ENCODE measurements at regions not wholly inside any gene's neighbourhood (a gene's known extent, or its start where the extent isn't known, plus 50 kb on each side); places are given as distances from the start of the nearest gene placed in this dataset.

DNA sequence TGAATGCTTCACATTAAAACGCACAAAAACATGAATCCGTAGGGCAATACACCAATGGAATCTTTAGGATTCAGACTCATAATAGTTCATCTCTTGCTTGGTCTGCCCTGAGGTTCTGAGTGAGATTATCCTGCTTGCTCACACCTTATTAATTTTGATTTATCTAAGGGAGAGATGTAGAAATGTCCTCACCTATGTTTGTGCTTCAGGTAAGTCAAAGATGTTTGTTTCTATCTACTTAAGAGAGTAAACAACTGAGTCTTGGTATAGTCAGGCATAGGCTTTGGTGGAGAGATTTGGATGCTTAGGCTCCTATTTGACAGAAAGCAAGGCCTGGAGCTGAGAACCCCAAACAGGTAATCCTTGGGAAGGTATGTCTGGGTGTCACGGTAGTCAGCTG, 231.0 kb upstream of the TNP1 start:
- Mint-ChIP-seq H3K36me3 (no peaks in the 10 kb centered on the region), H3K4me1 (peaks cover 11% of the 10 kb centered on the region), H3K27ac (no peak overlapping the region), H3K27me3 (peaks cover 4% of the 10 kb centered on the region), H3K9me3 (no peaks in the 10 kb centered on the region), H3K4me3 (no peak overlapping the region)

DNA sequence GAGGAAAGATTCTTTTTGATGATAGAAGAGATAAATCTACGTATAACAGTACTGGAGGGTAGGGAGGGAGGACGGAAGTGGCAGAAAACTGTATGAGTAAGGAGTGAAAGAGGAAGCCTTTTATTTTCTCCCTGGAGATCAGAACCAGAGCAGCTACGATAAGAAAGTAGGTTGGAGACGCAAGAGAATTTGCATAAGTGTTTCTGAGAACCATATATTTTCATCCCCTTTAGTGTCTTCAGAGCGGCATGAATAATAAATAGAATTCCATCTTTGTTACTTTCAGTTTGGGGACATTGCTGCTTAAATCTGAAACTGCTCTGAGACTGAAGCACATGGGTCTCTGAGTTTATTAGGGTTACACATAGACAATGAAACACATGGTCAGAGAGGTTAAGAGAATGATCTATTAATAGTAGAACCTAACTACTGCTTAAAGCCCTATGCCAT, 230.2 kb upstream of the TNP1 start:
- H3K4me1 Mint-ChIP-seq, result peaks cover 11% of the 10 kb centered on the region
- H3K27me3 Mint-ChIP-seq, result peaks cover 3% of the 10 kb centered on the region
- H3K27ac Mint-ChIP-seq, result no peak overlapping the region
- no peaks in the 10 kb centered on the region for H3K9me3 Mint-ChIP-seq
- peak overlapping the region; percentile 35 for H3K4me3 Mint-ChIP-seq
- H3K36me3 Mint-ChIP-seq, result no peaks in the 10 kb centered on the region

- H3K4me3 Mint-ChIP-seq, result no peak overlapping the region
- H3K27me3 Mint-ChIP-seq, result peaks cover 2% of the 10 kb centered on the region
- H3K9me3 Mint-ChIP-seq, result no peaks in the 10 kb centered on the region
- no peaks in the 10 kb centered on the region for H3K36me3 Mint-ChIP-seq
- no peak overlapping the region for H3K27ac Mint-ChIP-seq
- H3K4me1 Mint-ChIP-seq, result peaks cover 11% of the 10 kb centered on the region
Observed at GRCh38 chr2:217086718-217087117, 226.9 kb upstream of the TNP1 start.

GRCh38 chr2:217086038-217086522, 226.2 kb upstream of the TNP1 start:
- H3K27me3 Mint-ChIP-seq, result peaks cover 2% of the 10 kb centered on the region

DNA sequence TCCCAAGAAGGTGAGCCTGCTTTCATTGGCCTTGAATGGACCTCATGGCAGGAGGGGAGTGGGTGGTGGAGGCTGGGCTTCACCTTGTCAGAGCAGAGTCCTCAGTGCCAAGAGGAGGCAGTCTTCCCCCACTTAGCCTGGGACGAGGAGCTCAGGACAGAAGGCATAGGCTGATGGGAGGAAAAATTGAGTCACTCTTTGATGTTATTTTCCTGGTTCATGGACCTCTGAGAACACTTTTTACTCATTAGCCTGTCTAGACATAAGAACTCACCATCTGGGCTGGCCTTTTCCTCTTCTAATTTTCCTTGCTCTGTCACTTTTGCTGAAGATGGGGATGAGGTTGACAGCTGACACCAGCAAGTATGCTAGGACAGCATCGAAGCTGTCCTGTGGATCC, 225.7 kb upstream of the TNP1 start:
- Mint-ChIP-seq H3K27ac (no peak overlapping the region), H3K9me3 (no peaks in the 10 kb centered on the region), H3K27me3 (peaks cover 2% of the 10 kb centered on the region), H3K4me3 (no peak overlapping the region), H3K4me1 (peaks cover 11% of the 10 kb centered on the region), H3K36me3 (no peaks in the 10 kb centered on the region)

More at GRCh38 chr2:217086038-217086522, 226.2 kb upstream of the TNP1 start:
- Mint-ChIP-seq H3K27ac (no peak overlapping the region), H3K9me3 (no peaks in the 10 kb centered on the region), H3K4me1 (peaks cover 11% of the 10 kb centered on the region), H3K36me3 (no peaks in the 10 kb centered on the region), H3K4me3 (no peak overlapping the region)

GRCh38 chr2:217081799-217082198, 221.9 kb upstream of the TNP1 start:
- Mint-ChIP-seq H3K9me3 (no peaks in the 10 kb centered on the region), H3K4me1 (no peaks in the 10 kb centered on the region), H3K27me3 (no peaks in the 10 kb centered on the region), H3K4me3 (no peak overlapping the region), H3K27ac (no peak overlapping the region), H3K36me3 (no peaks in the 10 kb centered on the region)

- Mint-ChIP-seq H3K27ac (no peak overlapping the region), H3K36me3 (no peaks in the 10 kb centered on the region), H3K27me3 (no peaks in the 10 kb centered on the region), H3K4me1 (no peaks in the 10 kb centered on the region), H3K9me3 (no peaks in the 10 kb centered on the region), H3K4me3 (no peak overlapping the region)
Observed at GRCh38 chr2:217079165-217079564, 219.3 kb upstream of the TNP1 start.

DNA sequence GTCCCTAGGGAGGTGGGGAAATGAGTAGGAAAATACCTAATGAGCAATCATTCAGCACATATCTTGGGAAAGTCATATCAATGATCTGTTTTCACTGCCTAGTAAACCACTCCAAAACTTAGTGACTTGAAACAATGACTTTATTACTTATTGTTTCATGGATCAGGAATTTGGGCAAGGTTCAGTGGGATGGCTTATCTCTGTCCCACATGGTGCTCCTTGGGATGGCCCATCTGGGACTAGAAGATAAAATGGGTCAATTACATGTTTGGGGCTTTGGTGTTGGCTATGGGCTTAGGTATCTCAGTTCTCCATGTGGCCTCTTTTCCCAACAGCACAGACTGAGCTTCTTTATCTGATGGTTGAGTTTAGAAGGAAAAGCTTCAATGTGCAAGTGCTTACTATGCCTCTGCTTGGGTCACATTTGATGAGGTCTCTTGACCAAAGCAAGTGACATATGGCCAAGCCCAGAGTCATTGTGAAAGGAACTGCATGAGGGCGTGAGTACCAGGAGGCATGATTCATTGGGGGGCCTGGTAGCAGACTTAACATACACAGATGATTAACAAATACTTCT, 218.1 kb upstream of the TNP1 start:
- Mint-ChIP-seq H3K4me3 (no peak overlapping the region), H3K36me3 (no peaks in the 10 kb centered on the region), H3K27me3 (no peaks in the 10 kb centered on the region), H3K4me1 (no peaks in the 10 kb centered on the region), H3K27ac (no peak overlapping the region), H3K9me3 (no peaks in the 10 kb centered on the region)

GRCh38 chr2:217076657-217077232, 216.9 kb upstream of the TNP1 start:
- Mint-ChIP-seq H3K36me3 (no peaks in the 10 kb centered on the region), H3K27me3 (no peaks in the 10 kb centered on the region), H3K4me1 (no peaks in the 10 kb centered on the region), H3K4me3 (no peak overlapping the region), H3K27ac (no peak overlapping the region), H3K9me3 (no peaks in the 10 kb centered on the region)

GRCh38 chr2:217076058-217076435, 216.2 kb upstream of the TNP1 start:
- H3K4me1 Mint-ChIP-seq, result no peaks in the 10 kb centered on the region
- no peaks in the 10 kb centered on the region for H3K36me3 Mint-ChIP-seq
- no peaks in the 10 kb centered on the region for H3K27me3 Mint-ChIP-seq
- H3K9me3 Mint-ChIP-seq, result no peaks in the 10 kb centered on the region
- no peak overlapping the region for H3K4me3 Mint-ChIP-seq
- no peak overlapping the region for H3K27ac Mint-ChIP-seq

GRCh38 chr2:217075268-217076057, 215.6 kb upstream of the TNP1 start:
- Mint-ChIP-seq H3K9me3 (no peaks in the 10 kb centered on the region), H3K4me1 (no peaks in the 10 kb centered on the region), H3K36me3 (no peaks in the 10 kb centered on the region), H3K27me3 (no peaks in the 10 kb centered on the region), H3K4me3 (no peak overlapping the region), H3K27ac (no peak overlapping the region)

DNA sequence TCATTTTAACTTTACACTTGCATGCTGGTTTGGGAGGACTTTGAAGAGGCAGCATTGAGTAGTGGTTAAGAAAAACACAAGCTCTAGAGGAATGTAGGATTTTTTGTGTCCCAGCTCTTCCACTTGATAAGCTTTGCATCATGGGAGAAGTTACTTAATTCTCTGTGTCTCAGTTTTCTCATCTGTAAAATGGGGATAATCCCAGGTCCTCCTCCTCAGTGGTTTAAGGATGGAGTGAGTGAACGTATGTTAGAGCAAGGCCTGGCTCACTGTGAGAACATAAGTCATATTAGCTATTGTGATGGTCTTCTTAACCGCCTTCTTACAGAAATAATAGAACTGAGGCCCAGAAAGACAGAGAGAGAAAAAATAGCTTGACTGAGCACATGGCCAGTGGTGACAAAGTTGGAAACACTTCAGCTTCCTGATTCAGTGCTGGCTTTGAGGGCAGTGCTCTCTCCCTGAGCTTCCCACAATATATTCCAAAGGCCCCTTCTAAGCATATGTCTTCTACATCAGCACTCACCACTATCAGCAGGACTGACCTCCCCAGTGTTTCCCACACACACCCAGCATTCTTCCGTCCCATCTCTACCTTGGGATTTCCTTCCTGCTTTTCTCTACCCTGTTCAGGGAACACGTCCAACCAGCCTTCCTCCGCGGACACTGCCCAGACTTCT, 214.9 kb upstream of the TNP1 start:
- Mint-ChIP-seq H3K9me3 (no peaks in the 10 kb centered on the region), H3K27ac (no peak overlapping the region), H3K36me3 (no peaks in the 10 kb centered on the region), H3K27me3 (no peaks in the 10 kb centered on the region), H3K4me3 (no peak overlapping the region), H3K4me1 (no peaks in the 10 kb centered on the region)

- Mint-ChIP-seq H3K4me1 (no peaks in the 10 kb centered on the region), H3K36me3 (no peaks in the 10 kb centered on the region), H3K27me3 (peaks cover 3% of the 10 kb centered on the region), H3K27ac (no peak overlapping the region), H3K4me3 (no peak overlapping the region), H3K9me3 (no peaks in the 10 kb centered on the region)
Observed at GRCh38 chr2:217071416-217071815, 211.6 kb upstream of the TNP1 start.

- Mint-ChIP-seq H3K4me3 (no peak overlapping the region), H3K4me1 (no peaks in the 10 kb centered on the region), H3K27me3 (peaks cover 3% of the 10 kb centered on the region), H3K27ac (no peak overlapping the region), H3K36me3 (no peaks in the 10 kb centered on the region), H3K9me3 (no peaks in the 10 kb centered on the region)
Observed at GRCh38 chr2:217070611-217071010, 210.7 kb upstream of the TNP1 start.

GRCh38 chr2:217070043-217070430, 210.2 kb upstream of the TNP1 start:
- Mint-ChIP-seq H3K27me3 (peaks cover 3% of the 10 kb centered on the region), H3K36me3 (no peaks in the 10 kb centered on the region), H3K4me1 (no peaks in the 10 kb centered on the region), H3K9me3 (no peaks in the 10 kb centered on the region), H3K4me3 (no peak overlapping the region), H3K27ac (no peak overlapping the region)

All from activated naive CD4-positive, alpha-beta T cell treated with anti-CD3 and anti-CD28 coated beads, Interleukin-2, amount 50 U/mL, for 24 hours (primary cell).